Liver (tissue), 7 donors: ENCODE measurements at regions not wholly inside any gene's neighbourhood (a gene's known extent, or its start where the extent isn't known, plus 50 kb on each side); places are given as distances from the start of the nearest gene placed in this dataset.

ENCODE experiments used
- DNase-seq: peaks from one replicate; pipeline ENCODE4 v3.0.0-alpha.2; 2017; ENCODE audit warnings: low spot score
- H3K27ac ChIP-seq, 2 donors: one replicate each; pipeline ENCODE4 v1.7.0; 2013; ENCODE audit warnings: inconsistent platforms in 2 of 2, low read length in 2 of 2, control low read depth in 1 of 2, low read depth in 1 of 2, mild to moderate bottlenecking in 1 of 2
- H3K27me3 ChIP-seq, 4 donors: one replicate each; pipeline versions ENCODE4 v1.6.1 to v1.7.0; 2013; ENCODE audit warnings: low read length in 3 of 4, inconsistent platforms in 1 of 4, mild to moderate bottlenecking in 1 of 4, moderate library complexity in 1 of 4; ENCODE audit not compliant: control insufficient read depth in 4 of 4, insufficient read depth in 4 of 4
- H3K36me3 ChIP-seq, 4 donors: one replicate each; pipeline versions ENCODE4 v1.6.1 to v1.7.0; 2013; ENCODE audit warnings: low read length in 3 of 4, mild to moderate bottlenecking in 3 of 4, low read depth in 1 of 4, moderate library complexity in 1 of 4; ENCODE audit not compliant: control insufficient read depth in 4 of 4, insufficient read depth in 3 of 4
- H3K4me1 ChIP-seq, 4 donors: one replicate each; pipeline versions ENCODE4 v1.6.1 to v1.7.0; 2013; ENCODE audit warnings: low read length in 3 of 4, mild to moderate bottlenecking in 3 of 4, moderate library complexity in 1 of 4; ENCODE audit not compliant: control insufficient read depth in 4 of 4, insufficient read depth in 4 of 4
- H3K4me3 ChIP-seq, 3 donors: one replicate each; pipeline versions ENCODE4 v1.6.1 to v1.7.0; 2013; ENCODE audit warnings: low read length in 3 of 3, control low read depth in 1 of 3, low read depth in 1 of 3, mild to moderate bottlenecking in 1 of 3
- H3K9ac ChIP-seq, 2 donors: one replicate each; pipeline ENCODE4 v1.7.0; 2013; ENCODE audit warnings: low read length in 2 of 2, mild to moderate bottlenecking in 2 of 2, moderate library complexity in 2 of 2, control low read depth in 1 of 2, low read depth in 1 of 2
- H3K9me3 ChIP-seq, 4 donors: one replicate each; pipeline versions ENCODE4 v1.6.1 to v1.7.0; 2013; ENCODE audit warnings: low read length in 3 of 4; ENCODE audit not compliant: control insufficient read depth in 4 of 4
- EGR1 ChIP-seq, 2 donors: IDR thresholded peaks; 2 replicates each; pipeline ENCODE4 v1.6.1; 2016 to 2018; ENCODE audit warnings: antibody characterized with exemption in 2 of 2, low read depth in 2 of 2
- FOXA1 ChIP-seq: IDR thresholded peaks from 2 replicates; pipeline ENCODE4 v1.6.1; 2016; ENCODE audit warnings: antibody characterized with exemption
- FOXA2 ChIP-seq: IDR thresholded peaks from 2 replicates; pipeline ENCODE4 v1.6.1; 2016; ENCODE audit warnings: antibody characterized with exemption
- GABPA ChIP-seq, 2 donors: IDR thresholded peaks in 1 of 2; conservative IDR thresholded peaks in 1 of 2; 2 replicates each; pipeline ENCODE4 v1.6.1; 2016; ENCODE audit warnings: antibody characterized with exemption in 2 of 2, mild to moderate bottlenecking in 1 of 2, moderate library complexity in 1 of 2
- HNF4G ChIP-seq: IDR thresholded peaks from 2 replicates; pipeline ENCODE4 v1.6.1; 2016; ENCODE audit warnings: antibody characterized with exemption
- JUND ChIP-seq, 2 donors: IDR thresholded peaks; 2 replicates each; pipeline ENCODE4 v1.6.1; 2016; ENCODE audit warnings: antibody characterized with exemption in 2 of 2
- MAX ChIP-seq: IDR thresholded peaks from 2 replicates; pipeline ENCODE4 v1.6.1; 2016; ENCODE audit warnings: antibody characterized with exemption
- NR2F2 ChIP-seq: IDR thresholded peaks from 2 replicates; pipeline ENCODE4 v1.6.1; 2016; ENCODE audit warnings: antibody characterized with exemption
- RAD21 ChIP-seq, 2 donors: IDR thresholded peaks; 2 replicates each; pipeline ENCODE4 v1.6.1; 2016; ENCODE audit warnings: antibody characterized with exemption in 2 of 2, mild to moderate bottlenecking in 2 of 2
- SP1 ChIP-seq: IDR thresholded peaks from 2 replicates; pipeline ENCODE4 v1.6.1; 2018; ENCODE audit warnings: antibody characterized with exemption, mild to moderate bottlenecking
- TAF1 ChIP-seq: conservative IDR thresholded peaks from 2 replicates; pipeline ENCODE4 v1.6.1; 2016; ENCODE audit warnings: antibody characterized with exemption, mild to moderate bottlenecking
- YY1 ChIP-seq: IDR thresholded peaks from 2 replicates; pipeline ENCODE4 v1.6.1; 2016; ENCODE audit warnings: antibody characterized with exemption, mild to moderate bottlenecking
- WGBS: extraction: QIAGEN DNeasy Blood & Tissue Kit; methylation state at CpG from one replicate; pipeline ENCODE4 v1.1.7; 2013; 5-methylcytosine and 5-hydroxymethylcytosine counted together
- TF ChIP-seq, protein P1 (sequence below): IDR thresholded peaks from 2 replicates; pipeline ENCODE4 v1.6.1; 2016; ENCODE audit warnings: antibody characterized with exemption
- TF ChIP-seq, protein P2 (sequence below): IDR thresholded peaks from 2 replicates; pipeline ENCODE4 v1.6.1; 2016; ENCODE audit warnings: antibody characterized with exemption
- TF ChIP-seq, protein P3 (sequence below): IDR thresholded peaks from 2 replicates; pipeline ENCODE4 v1.6.1; 2016; ENCODE audit warnings: antibody characterized with exemption, mild to moderate bottlenecking
- donor health status: healthy.
- donor health status: healthy.
- donor health status: healthy.
- donor health status: healthy.

- Histone ChIP-seq H3K27me3 (no peaks in the 10 kb centered on the region), H3K4me1 (no peaks in the 10 kb centered on the region), H3K4me3 (no peak overlapping the region), H3K27ac (no peak overlapping the region), H3K36me3 (no peaks in the 10 kb centered on the region), H3K9ac (no peak overlapping the region), H3K9me3 (peaks cover 0 to 4% (median 1%) of the 10 kb centered on the region in 4 donors)
- WGBS = 75% methylated on average over 4 of the region's 4 CpGs
- TF ChIP-seq SP1 (no peak), GABPA (IDR thresholded peaks at IDR 0.05 in 1 of 2, conservative IDR thresholded peaks at IDR 0.05 in 1 of 2) (no peak), FOXA2 (no peak), YY1 (no peak), FOXA1 (no peak), HNF4G (no peak), RAD21 (IDR thresholded peaks at IDR 0.05) (no peak), MAX (no peak), TAF1 (no peak), EGR1 (IDR thresholded peaks at IDR 0.05; ENCODE audit: low read depth in 2 of 2) (no peak), NR2F2 (no peak)
- TF ChIP-seq, protein P1, sequence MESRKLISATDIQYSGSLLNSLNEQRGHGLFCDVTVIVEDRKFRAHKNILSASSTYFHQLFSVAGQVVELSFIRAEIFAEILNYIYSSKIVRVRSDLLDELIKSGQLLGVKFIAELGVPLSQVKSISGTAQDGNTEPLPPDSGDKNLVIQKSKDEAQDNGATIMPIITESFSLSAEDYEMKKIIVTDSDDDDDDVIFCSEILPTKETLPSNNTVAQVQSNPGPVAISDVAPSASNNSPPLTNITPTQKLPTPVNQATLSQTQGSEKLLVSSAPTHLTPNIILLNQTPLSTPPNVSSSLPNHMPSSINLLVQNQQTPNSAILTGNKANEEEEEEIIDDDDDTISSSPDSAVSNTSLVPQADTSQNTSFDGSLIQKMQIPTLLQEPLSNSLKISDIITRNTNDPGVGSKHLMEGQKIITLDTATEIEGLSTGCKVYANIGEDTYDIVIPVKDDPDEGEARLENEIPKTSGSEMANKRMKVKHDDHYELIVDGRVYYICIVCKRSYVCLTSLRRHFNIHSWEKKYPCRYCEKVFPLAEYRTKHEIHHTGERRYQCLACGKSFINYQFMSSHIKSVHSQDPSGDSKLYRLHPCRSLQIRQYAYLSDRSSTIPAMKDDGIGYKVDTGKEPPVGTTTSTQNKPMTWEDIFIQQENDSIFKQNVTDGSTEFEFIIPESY = no peak
- TF ChIP-seq, protein P2, sequence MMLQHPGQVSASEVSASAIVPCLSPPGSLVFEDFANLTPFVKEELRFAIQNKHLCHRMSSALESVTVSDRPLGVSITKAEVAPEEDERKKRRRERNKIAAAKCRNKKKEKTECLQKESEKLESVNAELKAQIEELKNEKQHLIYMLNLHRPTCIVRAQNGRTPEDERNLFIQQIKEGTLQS = no peak
- TF ChIP-seq, protein P3, sequence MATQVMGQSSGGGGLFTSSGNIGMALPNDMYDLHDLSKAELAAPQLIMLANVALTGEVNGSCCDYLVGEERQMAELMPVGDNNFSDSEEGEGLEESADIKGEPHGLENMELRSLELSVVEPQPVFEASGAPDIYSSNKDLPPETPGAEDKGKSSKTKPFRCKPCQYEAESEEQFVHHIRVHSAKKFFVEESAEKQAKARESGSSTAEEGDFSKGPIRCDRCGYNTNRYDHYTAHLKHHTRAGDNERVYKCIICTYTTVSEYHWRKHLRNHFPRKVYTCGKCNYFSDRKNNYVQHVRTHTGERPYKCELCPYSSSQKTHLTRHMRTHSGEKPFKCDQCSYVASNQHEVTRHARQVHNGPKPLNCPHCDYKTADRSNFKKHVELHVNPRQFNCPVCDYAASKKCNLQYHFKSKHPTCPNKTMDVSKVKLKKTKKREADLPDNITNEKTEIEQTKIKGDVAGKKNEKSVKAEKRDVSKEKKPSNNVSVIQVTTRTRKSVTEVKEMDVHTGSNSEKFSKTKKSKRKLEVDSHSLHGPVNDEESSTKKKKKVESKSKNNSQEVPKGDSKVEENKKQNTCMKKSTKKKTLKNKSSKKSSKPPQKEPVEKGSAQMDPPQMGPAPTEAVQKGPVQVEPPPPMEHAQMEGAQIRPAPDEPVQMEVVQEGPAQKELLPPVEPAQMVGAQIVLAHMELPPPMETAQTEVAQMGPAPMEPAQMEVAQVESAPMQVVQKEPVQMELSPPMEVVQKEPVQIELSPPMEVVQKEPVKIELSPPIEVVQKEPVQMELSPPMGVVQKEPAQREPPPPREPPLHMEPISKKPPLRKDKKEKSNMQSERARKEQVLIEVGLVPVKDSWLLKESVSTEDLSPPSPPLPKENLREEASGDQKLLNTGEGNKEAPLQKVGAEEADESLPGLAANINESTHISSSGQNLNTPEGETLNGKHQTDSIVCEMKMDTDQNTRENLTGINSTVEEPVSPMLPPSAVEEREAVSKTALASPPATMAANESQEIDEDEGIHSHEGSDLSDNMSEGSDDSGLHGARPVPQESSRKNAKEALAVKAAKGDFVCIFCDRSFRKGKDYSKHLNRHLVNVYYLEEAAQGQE = no peak
- DNase-seq = no peak
Measured at GRCh38 chr5:93281980-93282772, 298.8 kb downstream of the NR2F1-AS1 start.

GRCh38 chr5:93280518-93280917 is 300.5 kb downstream of the NR2F1-AS1 start:
- Histone ChIP-seq H3K27ac (no peak overlapping the region), H3K4me3 (no peak overlapping the region), H3K4me1 (no peaks in the 10 kb centered on the region), H3K27me3 (no peaks in the 10 kb centered on the region), H3K9ac (no peak overlapping the region), H3K9me3 (no peaks in the 10 kb centered on the region), H3K36me3 (no peaks in the 10 kb centered on the region)
- WGBS = 56% methylated on average over 3 of the region's 3 CpGs
- no peak for DNase-seq
- TF ChIP-seq YY1 (no peak), RAD21 (IDR thresholded peaks at IDR 0.05) (no peak), SP1 (no peak), MAX (no peak), JUND (IDR thresholded peaks at IDR 0.05) (no peak), HNF4G (no peak), NR2F2 (no peak)
- TF ChIP-seq, protein P3 = no peak
- TF ChIP-seq, protein P1 = no peak
